Muscle layer of duodenum (tissue), 2 donors: ENCODE measurements at regions not wholly inside any gene's neighbourhood (a gene's known extent, or its start where the extent isn't known, plus 50 kb on each side); places are given as distances from the start of the nearest gene placed in this dataset.

Experiments
- H3K27ac ChIP-seq: one replicate; pipeline ENCODE4 v1.7.0; 2013; ENCODE audit warnings: mild to moderate bottlenecking, low read length
- H3K27me3 ChIP-seq: one replicate; pipeline ENCODE4 v1.7.0; 2013; ENCODE audit warnings: low read depth, mild to moderate bottlenecking, control low read depth, low read length
- H3K36me3 ChIP-seq, 2 donors: one replicate each; pipeline ENCODE4 v1.7.0; 2013; ENCODE audit warnings: low read length in 2 of 2, control low read depth in 1 of 2, mild to moderate bottlenecking in 1 of 2; ENCODE audit not compliant: insufficient read depth in 2 of 2, control insufficient read depth in 1 of 2
- H3K4me1 ChIP-seq, 2 donors: one replicate each; pipeline ENCODE4 v1.7.0; 2013; ENCODE audit warnings: low read length in 2 of 2, mild to moderate bottlenecking in 2 of 2, control low read depth in 1 of 2, moderate library complexity in 1 of 2; ENCODE audit not compliant: insufficient read depth in 2 of 2, control insufficient read depth in 1 of 2
- H3K4me3 ChIP-seq, 2 donors: one replicate each; pipeline ENCODE4 v1.7.0; 2013; ENCODE audit warnings: low read length in 2 of 2, low read depth in 1 of 2, mild to moderate bottlenecking in 1 of 2
- H3K9me3 ChIP-seq, 2 donors: one replicate each; pipeline ENCODE4 v1.7.0; 2013; ENCODE audit warnings: low read length in 2 of 2, control low read depth in 1 of 2, mild to moderate bottlenecking in 1 of 2; ENCODE audit not compliant: control insufficient read depth in 1 of 2
- donor health status: healthy.

GRCh38 chr4:84378983-84379382, 120.1 kb downstream of the NKX6-1 start:
- H3K9me3 ChIP-seq, result no peaks in the 10 kb centered on the region
- H3K27me3 ChIP-seq, result no peaks in the 10 kb centered on the region
- H3K4me3 ChIP-seq, result no peak overlapping the region
- H3K4me1 ChIP-seq, result no peaks in the 10 kb centered on the region
- H3K27ac ChIP-seq, result no peak overlapping the region
- no peaks in the 10 kb centered on the region for H3K36me3 ChIP-seq

DNA sequence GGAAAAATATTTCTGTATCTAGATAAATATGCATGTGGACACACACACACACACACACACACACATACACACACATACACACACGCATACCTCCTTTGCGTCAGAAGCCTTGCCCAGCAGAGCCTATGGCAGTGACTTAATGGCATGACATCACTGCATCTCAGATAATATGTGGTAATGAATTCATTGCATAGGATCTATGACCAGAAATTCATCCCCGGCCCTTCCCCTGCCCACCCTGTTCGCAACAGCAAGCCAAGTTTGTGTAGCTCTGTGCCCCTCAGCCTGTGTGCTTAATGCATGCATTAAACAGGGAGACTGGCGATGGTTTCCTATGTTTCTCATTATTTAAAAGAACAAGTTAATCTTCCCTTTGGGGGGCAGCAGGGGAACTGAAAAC, 120.7 kb downstream of the NKX6-1 start:
- Histone ChIP-seq H3K36me3 (no peaks in the 10 kb centered on the region), H3K27ac (no peak overlapping the region), H3K9me3 (no peaks in the 10 kb centered on the region), H3K4me1 (no peaks in the 10 kb centered on the region), H3K27me3 (no peaks in the 10 kb centered on the region), H3K4me3 (no peak overlapping the region)

DNA sequence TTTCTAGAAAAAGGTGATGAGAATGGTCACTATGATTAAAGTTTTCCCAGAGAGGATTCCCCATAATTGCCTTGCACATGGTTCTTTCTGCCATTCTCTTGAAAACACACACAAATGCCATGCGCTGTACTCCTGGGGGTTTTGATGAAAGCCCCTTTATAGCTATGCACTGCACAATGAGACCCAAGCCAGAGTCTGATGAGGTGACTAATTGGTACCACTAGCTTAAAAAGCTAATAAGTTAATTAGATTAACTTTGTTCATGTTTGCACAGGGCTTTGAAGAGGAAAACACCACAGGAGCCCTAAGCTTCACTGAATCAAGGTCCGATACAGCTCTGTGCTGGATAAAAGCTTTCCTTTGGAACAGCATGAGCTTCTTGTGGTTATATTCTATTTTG, 132.2 kb downstream of the NKX6-1 start:
- Histone ChIP-seq H3K27me3 (no peaks in the 10 kb centered on the region), H3K27ac (no peak overlapping the region), H3K9me3 (no peaks in the 10 kb centered on the region), H3K4me1 (no peaks in the 10 kb centered on the region), H3K36me3 (no peaks in the 10 kb centered on the region), H3K4me3 (no peak overlapping the region)

DNA sequence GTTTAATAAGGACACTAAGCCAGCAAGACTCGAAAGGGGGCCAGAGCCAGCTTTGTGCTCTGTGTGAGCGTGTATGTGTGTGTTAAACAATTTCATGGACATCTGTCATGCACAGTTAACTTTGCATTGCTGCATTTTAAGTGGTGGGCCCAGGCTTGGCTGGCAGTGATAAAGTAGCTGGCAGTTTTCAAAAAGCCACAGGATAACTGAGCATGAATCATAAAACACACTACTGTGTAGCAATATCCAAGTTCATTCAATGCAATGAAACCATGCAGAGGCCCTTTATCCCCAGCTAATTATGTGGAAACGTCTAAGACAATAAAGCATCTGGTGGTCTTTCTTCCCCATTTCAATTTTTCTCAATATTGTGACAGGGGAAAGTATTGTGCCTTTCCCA, 132.9 kb downstream of the NKX6-1 start:
- Histone ChIP-seq H3K27ac (no peak overlapping the region), H3K36me3 (no peaks in the 10 kb centered on the region), H3K4me3 (no peak overlapping the region), H3K4me1 (no peaks in the 10 kb centered on the region), H3K9me3 (peaks cover 0 to 5% of the 10 kb centered on the region in 2 donors), H3K27me3 (no peaks in the 10 kb centered on the region)

DNA sequence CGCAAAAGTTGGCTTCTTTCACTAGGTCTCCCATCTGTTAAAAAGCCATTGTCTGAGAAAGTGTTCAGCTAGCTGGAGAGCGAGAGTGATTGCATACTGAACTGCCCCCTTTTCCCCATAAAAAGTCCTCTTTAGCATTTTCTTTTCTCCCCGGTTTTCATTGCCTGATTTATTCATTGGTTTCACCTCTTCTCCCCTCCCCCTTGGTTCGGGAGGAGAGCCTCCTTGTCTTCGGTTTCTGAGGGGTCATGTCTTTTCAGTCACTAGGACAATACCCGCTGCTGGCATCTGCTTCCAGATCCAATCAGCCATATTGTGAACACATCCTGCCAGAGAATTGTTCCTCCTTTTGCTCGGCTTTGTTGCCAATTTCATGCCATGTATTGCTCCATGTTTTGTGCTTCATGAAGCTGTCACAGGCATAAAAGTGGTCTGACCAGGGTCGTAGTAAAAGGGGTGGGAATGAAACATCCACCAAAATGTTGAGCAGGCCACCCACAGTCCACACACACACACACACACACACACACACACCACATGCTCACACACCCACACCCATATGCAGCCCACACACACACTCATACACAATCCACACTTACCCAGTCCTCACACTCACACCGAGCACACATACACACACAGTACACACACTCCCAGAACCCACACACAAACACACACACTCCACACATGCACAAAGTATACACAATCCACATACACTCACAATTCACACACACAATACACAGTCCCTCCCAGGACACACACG, 136.0 kb downstream of the NKX6-1 start:
- H3K27me3 ChIP-seq, result no peaks in the 10 kb centered on the region
- H3K36me3 ChIP-seq, result no peaks in the 10 kb centered on the region
- no peak overlapping the region for H3K27ac ChIP-seq
- no peak overlapping the region for H3K4me3 ChIP-seq
- no peaks in the 10 kb centered on the region for H3K4me1 ChIP-seq
- H3K9me3 ChIP-seq, result peaks cover 0 to 6% of the 10 kb centered on the region in 2 donors

DNA sequence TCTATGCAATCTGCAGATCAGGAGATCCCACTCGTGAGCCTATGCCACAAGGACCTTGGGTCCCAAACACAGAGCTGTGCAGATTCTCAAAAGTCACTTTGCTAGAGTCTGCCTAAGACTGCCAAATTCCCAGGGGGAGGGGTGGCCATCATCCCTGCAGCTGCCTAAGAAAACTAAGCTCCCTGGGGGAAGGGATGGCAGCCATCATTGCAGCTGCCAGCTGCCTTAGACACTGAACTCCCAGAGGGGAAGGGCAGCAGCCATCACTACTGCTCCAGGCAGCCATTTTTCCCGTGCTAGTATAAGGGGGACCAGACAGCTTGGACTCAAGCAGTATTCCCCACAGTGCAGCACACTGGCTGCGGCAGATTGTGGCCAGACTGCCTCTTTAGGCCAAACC, 156.9 kb downstream of the NKX6-1 start:
- Histone ChIP-seq H3K27ac (no peak overlapping the region), H3K4me3 (no peak overlapping the region), H3K9me3 (peaks cover 0 to 21% of the 10 kb centered on the region in 2 donors), H3K27me3 (no peaks in the 10 kb centered on the region), H3K4me1 (no peaks in the 10 kb centered on the region), H3K36me3 (no peaks in the 10 kb centered on the region)

DNA sequence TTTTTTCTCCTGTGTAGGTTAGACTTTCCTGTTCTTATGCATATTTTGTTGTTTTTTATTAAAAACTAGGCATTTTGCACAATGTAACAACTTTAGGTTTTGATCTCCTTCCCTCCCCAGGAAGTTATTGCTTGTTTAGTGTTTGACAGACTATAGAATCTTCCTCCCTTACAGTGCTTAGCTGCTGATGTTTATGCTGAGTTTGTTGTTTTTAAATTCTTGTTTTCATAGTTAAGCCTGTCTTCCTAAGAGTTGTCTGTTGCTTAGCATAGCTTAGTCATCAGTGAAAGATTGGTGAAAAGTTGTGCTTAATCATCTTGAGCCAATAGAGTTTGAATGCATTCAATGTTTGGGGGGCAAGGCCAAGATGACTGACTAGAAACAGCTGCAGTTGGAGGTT, 157.5 kb downstream of the NKX6-1 start:
- Histone ChIP-seq H3K9me3 (peaks cover 0 to 21% of the 10 kb centered on the region in 2 donors), H3K36me3 (no peaks in the 10 kb centered on the region), H3K27me3 (no peaks in the 10 kb centered on the region), H3K4me3 (no peak overlapping the region), H3K27ac (no peak overlapping the region), H3K4me1 (no peaks in the 10 kb centered on the region)

DNA sequence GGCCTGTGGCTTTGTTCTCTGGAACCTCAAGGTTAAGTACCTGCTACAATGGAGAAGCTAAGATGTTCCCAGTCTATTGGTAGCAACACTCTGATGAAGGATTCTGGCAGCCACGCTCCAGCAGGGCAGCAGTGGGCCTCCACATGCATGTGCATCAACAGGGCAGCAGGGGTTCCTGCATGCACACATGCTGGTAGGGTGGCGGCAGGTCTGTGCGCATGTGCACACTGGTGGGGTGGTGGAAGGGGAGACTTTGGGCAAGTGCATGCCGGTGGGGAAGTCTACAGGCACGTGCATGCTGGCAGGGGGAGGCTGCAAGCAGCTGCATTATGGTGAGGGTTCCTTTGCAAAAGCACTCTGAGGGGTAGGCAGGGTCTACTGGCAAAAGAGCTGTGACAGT, 160.7 kb downstream of the NKX6-1 start:
- peaks cover 0 to 18% of the 10 kb centered on the region in 2 donors for H3K9me3 ChIP-seq
- no peaks in the 10 kb centered on the region for H3K27me3 ChIP-seq
- H3K4me1 ChIP-seq, result no peaks in the 10 kb centered on the region
- no peaks in the 10 kb centered on the region for H3K36me3 ChIP-seq
- H3K4me3 ChIP-seq, result no peak overlapping the region
- no peak overlapping the region for H3K27ac ChIP-seq

GRCh38 chr4:84336964-84337705, 162.0 kb downstream of the NKX6-1 start:
- Histone ChIP-seq H3K27me3 (no peaks in the 10 kb centered on the region), H3K4me1 (no peaks in the 10 kb centered on the region), H3K27ac (no peak overlapping the region), H3K9me3 (peaks cover 0 to 8% of the 10 kb centered on the region in 2 donors), H3K36me3 (no peaks in the 10 kb centered on the region), H3K4me3 (no peak overlapping the region)

DNA sequence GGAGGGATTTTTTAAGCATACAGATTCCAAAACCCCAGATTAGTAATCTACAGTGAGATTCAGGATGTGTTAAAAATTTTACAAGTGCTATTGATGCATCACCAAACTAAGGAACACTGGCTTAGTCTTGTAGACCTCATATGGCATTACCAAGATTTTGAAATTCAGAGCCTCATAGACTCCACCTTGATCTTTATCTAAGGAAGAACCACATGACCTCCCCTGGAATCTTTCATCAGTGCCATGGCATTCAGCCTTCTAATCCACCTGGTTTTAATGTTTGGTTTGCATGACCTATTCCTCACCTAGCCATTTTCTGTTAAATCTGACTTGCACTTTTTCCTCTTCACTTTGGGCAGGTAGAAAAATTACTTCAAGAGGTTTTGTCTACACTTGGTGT, 171.6 kb downstream of the NKX6-1 start:
- no peaks in the 10 kb centered on the region for H3K9me3 ChIP-seq
- no peak overlapping the region for H3K4me3 ChIP-seq
- H3K27ac ChIP-seq, result no peak overlapping the region

GRCh38 chr4:84325625-84326024, 173.5 kb downstream of the NKX6-1 start:
- Histone ChIP-seq H3K4me1 (peaks cover 0 to 7% of the 10 kb centered on the region in 2 donors), H3K9me3 (no peaks in the 10 kb centered on the region), H3K36me3 (no peaks in the 10 kb centered on the region)

More for the DNA sequence above, 171.6 kb downstream of the NKX6-1 start:
- peaks cover 0 to 7% of the 10 kb centered on the region in 2 donors for H3K4me1 ChIP-seq
- H3K36me3 ChIP-seq, result no peaks in the 10 kb centered on the region
- H3K27me3 ChIP-seq, result no peaks in the 10 kb centered on the region

More at GRCh38 chr4:84325625-84326024, 173.5 kb downstream of the NKX6-1 start:
- Histone ChIP-seq H3K4me3 (no peak overlapping the region), H3K27me3 (no peaks in the 10 kb centered on the region), H3K27ac (no peak overlapping the region)
